AG10803 (cell line): ENCODE measurements at regions not wholly inside any gene's neighbourhood (a gene's known extent, or its start where the extent isn't known, plus 50 kb on each side); places are given as distances from the start of the nearest gene placed in this dataset.

Source experiments
- DNase-seq: peaks from one replicate; pipeline ENCODE4 v3.0.0; 2010; ENCODE audit warnings: low read depth
- H3K4me3 ChIP-seq: 2 replicates; pipeline ENCODE4 v1.5.1; 2011; ENCODE audit warnings: mild to moderate bottlenecking, low read length, control low read depth
- TF ChIP-seq, protein P1 (sequence below): conservative IDR thresholded peaks from 2 replicates; pipeline ENCODE4 v1.5.1; 2011; ENCODE audit warnings: mild to moderate bottlenecking, low read length, control low read depth, inconsistent platforms

GRCh38 chr5:34503379-34504253 is 152.5 kb upstream of the RAI14 start:
- H3K4me3 ChIP-seq, result no peak overlapping the region
- TF ChIP-seq, protein P1, sequence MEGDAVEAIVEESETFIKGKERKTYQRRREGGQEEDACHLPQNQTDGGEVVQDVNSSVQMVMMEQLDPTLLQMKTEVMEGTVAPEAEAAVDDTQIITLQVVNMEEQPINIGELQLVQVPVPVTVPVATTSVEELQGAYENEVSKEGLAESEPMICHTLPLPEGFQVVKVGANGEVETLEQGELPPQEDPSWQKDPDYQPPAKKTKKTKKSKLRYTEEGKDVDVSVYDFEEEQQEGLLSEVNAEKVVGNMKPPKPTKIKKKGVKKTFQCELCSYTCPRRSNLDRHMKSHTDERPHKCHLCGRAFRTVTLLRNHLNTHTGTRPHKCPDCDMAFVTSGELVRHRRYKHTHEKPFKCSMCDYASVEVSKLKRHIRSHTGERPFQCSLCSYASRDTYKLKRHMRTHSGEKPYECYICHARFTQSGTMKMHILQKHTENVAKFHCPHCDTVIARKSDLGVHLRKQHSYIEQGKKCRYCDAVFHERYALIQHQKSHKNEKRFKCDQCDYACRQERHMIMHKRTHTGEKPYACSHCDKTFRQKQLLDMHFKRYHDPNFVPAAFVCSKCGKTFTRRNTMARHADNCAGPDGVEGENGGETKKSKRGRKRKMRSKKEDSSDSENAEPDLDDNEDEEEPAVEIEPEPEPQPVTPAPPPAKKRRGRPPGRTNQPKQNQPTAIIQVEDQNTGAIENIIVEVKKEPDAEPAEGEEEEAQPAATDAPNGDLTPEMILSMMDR, result no peak
- peak; percentile 51 for DNase-seq

- H3K4me3 ChIP-seq, result no peak overlapping the region
- no peak for DNase-seq
- TF ChIP-seq, protein P1, result no peak
Observed at GRCh38 chr5:34504967-34505366, 151.2 kb upstream of the RAI14 start.

DNA sequence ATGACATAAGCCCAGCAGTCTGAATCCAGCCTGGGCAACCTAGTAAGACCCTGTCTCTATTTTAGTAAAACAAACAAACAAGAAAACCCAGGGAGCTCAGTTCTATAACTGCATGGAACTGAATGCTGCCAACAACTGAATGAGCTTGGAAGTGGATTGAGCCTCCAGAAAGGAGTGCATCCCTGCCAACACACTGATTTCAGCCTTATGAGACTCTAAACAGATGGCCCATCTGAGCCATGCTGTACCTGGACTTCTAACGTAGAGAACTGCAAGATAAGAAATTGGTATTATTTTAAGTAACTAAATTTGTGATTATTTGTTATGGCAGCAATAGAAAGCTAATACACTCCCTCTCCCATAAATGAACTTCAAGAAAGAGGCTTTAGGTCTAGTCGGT is 150.4 kb upstream of the RAI14 start:
- no peak overlapping the region for H3K4me3 ChIP-seq
- TF ChIP-seq, protein P1, result no peak
- DNase-seq, result no peak

DNA sequence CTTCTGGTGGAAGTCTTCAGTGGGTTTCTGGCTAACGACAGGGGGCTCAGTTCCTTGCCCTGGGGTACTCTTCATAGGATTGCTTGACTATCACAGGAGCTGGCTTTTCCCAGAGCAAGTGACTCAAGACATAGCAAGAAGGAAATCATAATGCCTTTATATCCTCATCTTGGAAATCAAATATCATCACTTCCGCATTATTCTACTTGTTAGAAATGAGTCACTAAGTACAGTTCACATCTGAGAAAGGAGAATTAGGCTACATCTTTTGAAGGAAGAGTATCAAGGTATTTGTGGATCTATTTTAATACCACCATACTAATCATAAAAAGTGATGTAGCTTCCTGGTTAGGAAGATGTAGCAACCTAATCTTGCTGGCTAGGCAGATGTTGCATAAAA is 148.2 kb upstream of the RAI14 start:
- no peak overlapping the region for H3K4me3 ChIP-seq
- TF ChIP-seq, protein P1, result no peak
- no peak for DNase-seq

- no peak overlapping the region for H3K4me3 ChIP-seq
- DNase-seq, result no peak
- TF ChIP-seq, protein P1, result no peak
Observed at GRCh38 chr5:34509392-34509791, 146.7 kb upstream of the RAI14 start.

DNA sequence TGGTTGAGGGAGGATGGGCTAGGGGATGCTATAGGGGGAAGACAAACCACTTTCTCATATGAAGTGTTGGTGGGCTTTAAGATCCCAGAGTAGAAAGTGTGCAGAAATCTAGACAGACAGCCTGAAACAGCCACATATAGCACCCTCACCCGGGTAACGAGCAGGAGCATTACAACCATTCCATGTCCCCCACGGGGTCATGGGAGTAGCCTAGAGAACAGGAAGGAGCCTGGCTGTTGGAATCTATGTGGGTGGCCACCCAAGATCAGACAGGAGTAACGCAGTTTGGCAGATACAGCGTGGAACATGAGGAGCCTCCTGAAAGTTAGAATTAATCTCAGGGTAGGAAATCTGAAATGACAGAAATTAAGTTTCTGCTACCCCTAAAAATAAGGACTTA is 146.1 kb upstream of the RAI14 start:
- TF ChIP-seq, protein P1, result no peak
- no peak overlapping the region for H3K4me3 ChIP-seq
- DNase-seq, result no peak

GRCh38 chr5:34511063-34511462 is 145.1 kb upstream of the RAI14 start:
- TF ChIP-seq, protein P1, result no peak
- H3K4me3 ChIP-seq, result no peak overlapping the region
- DNase-seq, result no peak
